ENCODE measurements at regions not wholly inside any gene's neighbourhood (a gene's known extent, or its start where the extent isn't known, plus 50 kb on each side); places are given as distances from the start of the nearest gene placed in this dataset.
"Not testable (repeated sequence)": the region's sequence is repeated elsewhere in the genome, so short reads cannot be mapped to it uniquely, and the experiment has no call there.

- H3K4me1 ChIP-seq: not testable (repeated sequence)
Measured at GRCh38 chr4:17436047-17436749, 75.7 kb downstream of the QDPR start.

GRCh38 chr4:17433827-17434226 is 78.1 kb downstream of the QDPR start:
- WGBS, 2 donors: 94 to 95% methylated on average over 5 of the region's 5 CpGs
- Histone ChIP-seq H3K9me3 (peaks cover 0 to 2% (median 0%) of the 10 kb centered on the region in 4 donors), H3K4me1 (no peaks in the 10 kb centered on the region), H3K27ac (no peak overlapping the region), H3K27me3 (no peaks in the 10 kb centered on the region), H3K36me3 (no peaks in the 10 kb centered on the region), H3K4me3 (no peak overlapping the region)
- no peak for DNase-seq
- intact Hi-C loops (cut with DNase I): no loop called here
- no peak for TF ChIP-seq EP300 (IDR thresholded peaks at IDR 0.05)
- TF ChIP-seq CTCF (IDR thresholded peaks at IDR 0.05): no peak
- TF ChIP-seq POLR2A (IDR thresholded peaks at IDR 0.05): no peak
- TF ChIP-seq POLR2AphosphoS5 (IDR thresholded peaks at IDR 0.05): no peak

More at GRCh38 chr4:17436047-17436749, 75.7 kb downstream of the QDPR start:
- H3K9me3 ChIP-seq; H3K27me3 ChIP-seq; intact Hi-C loops (cut with DNase I); H3K27ac ChIP-seq; H3K36me3 ChIP-seq; H3K4me3 ChIP-seq; DNase-seq: not testable (repeated sequence)
- 89 to 92% methylated on average over 21 of the region's 21 CpGs for WGBS, 2 donors

GRCh38 chr4:17427991-17428390 is 83.9 kb downstream of the QDPR start:
- H3K27me3 ChIP-seq: no peaks in the 10 kb centered on the region
- no peaks in the 10 kb centered on the region for H3K36me3 ChIP-seq
- H3K27ac ChIP-seq: no peak overlapping the region
- H3K9me3 ChIP-seq: no peaks in the 10 kb centered on the region
- no peak overlapping the region for H3K4me3 ChIP-seq
- intact Hi-C loops (cut with DNase I): no loop called here
- no peaks in the 10 kb centered on the region for H3K4me1 ChIP-seq
- WGBS, 2 donors: 76 to 80% methylated on average over 4 of the region's 4 CpGs
- TF ChIP-seq CTCF (IDR thresholded peaks at IDR 0.05) (no peak), EP300 (IDR thresholded peaks at IDR 0.05) (no peak), POLR2AphosphoS5 (IDR thresholded peaks at IDR 0.05) (no peak), POLR2A (IDR thresholded peaks at IDR 0.05) (no peak)
- no peak for DNase-seq

GRCh38 chr4:17426222-17426621 is 85.7 kb downstream of the QDPR start:
- no peak for TF ChIP-seq EP300 (IDR thresholded peaks at IDR 0.05)
- no peak for TF ChIP-seq POLR2AphosphoS5 (IDR thresholded peaks at IDR 0.05)
- TF ChIP-seq POLR2A (IDR thresholded peaks at IDR 0.05): no peak
- no peak for TF ChIP-seq CTCF (IDR thresholded peaks at IDR 0.05)
- Histone ChIP-seq H3K9me3 (no peaks in the 10 kb centered on the region), H3K4me3 (no peak overlapping the region), H3K4me1 (no peaks in the 10 kb centered on the region), H3K27me3 (no peaks in the 10 kb centered on the region), H3K27ac (no peak overlapping the region), H3K36me3 (no peaks in the 10 kb centered on the region)
- DNase-seq: no peak
- intact Hi-C loops (cut with DNase I): no loop called here
- 76 to 78% methylated on average over 5 of the region's 5 CpGs for WGBS, 2 donors

GRCh38 chr4:17418010-17418409 is 93.9 kb downstream of the QDPR start:
- DNase-seq: no peak
- no peak overlapping the region for H3K4me3 ChIP-seq
- no peaks in the 10 kb centered on the region for H3K36me3 ChIP-seq
- TF ChIP-seq CTCF (IDR thresholded peaks at IDR 0.05) (no peak), EP300 (IDR thresholded peaks at IDR 0.05) (no peak), POLR2AphosphoS5 (IDR thresholded peaks at IDR 0.05) (no peak), POLR2A (IDR thresholded peaks at IDR 0.05) (no peak)
- peaks cover 0 to 3% (median 0%) of the 10 kb centered on the region in 4 donors for H3K9me3 ChIP-seq
- intact Hi-C loops (cut with DNase I): no loop called here
- 83 to 84% methylated on average over 4 of the region's 4 CpGs for WGBS, 2 donors
- no peak overlapping the region for H3K27ac ChIP-seq
- H3K4me1 ChIP-seq: no peaks in the 10 kb centered on the region
- H3K27me3 ChIP-seq: no peaks in the 10 kb centered on the region

Data from sigmoid colon (tissue), 6 donors.